DMS 273 treated with DMSO at 0.1 percent for 48 hours (cell line): ENCODE measurements at regions not wholly inside any gene's neighbourhood (a gene's known extent, or its start where the extent isn't known, plus 50 kb on each side); places are given as distances from the start of the nearest gene placed in this dataset.

Source experiments
- DNase-seq: peaks from one replicate; lab custom pipeline; 2025; lab: John Stamatoyannopoulos, UW

GRCh38 chr4:56286763-56287162, 100.5 kb downstream of the AASDH start:
- DNase-seq = no peak

GRCh38 chr4:56283375-56283774, 103.9 kb downstream of the AASDH start:
- DNase-seq = no peak

- no peak for DNase-seq
These were observed 105.3 kb downstream of the AASDH start for GRCh38 chr4:56282004-56282403.

GRCh38 chr4:56276547-56276946, 110.7 kb downstream of the AASDH start:
- DNase-seq = no peak

- DNase-seq = no peak
These were observed 113.9 kb downstream of the AASDH start for GRCh38 chr4:56273391-56273790.

- DNase-seq = no peak
These were observed 114.4 kb downstream of the AASDH start for GRCh38 chr4:56272927-56273326.

- DNase-seq = no peak
These were observed 115.3 kb downstream of the AASDH start for GRCh38 chr4:56272003-56272402.

- no peak for DNase-seq
These were observed 116.2 kb downstream of the AASDH start for GRCh38 chr4:56271131-56271530.

GRCh38 chr4:56267558-56267957, 119.7 kb downstream of the AASDH start:
- DNase-seq = no peak

- DNase-seq = no peak
These were observed 122.4 kb downstream of the AASDH start for GRCh38 chr4:56264873-56265272.

- no peak for DNase-seq
These were observed 126.3 kb downstream of the AASDH start for GRCh38 chr4:56261027-56261426.

GRCh38 chr4:56260320-56260719, 127.0 kb downstream of the AASDH start:
- DNase-seq = no peak

- DNase-seq = no peak
These were observed 127.6 kb downstream of the AASDH start for GRCh38 chr4:56259655-56260054.

GRCh38 chr4:56255820-56256219, 131.5 kb downstream of the AASDH start:
- no peak for DNase-seq

- no peak for DNase-seq
These were observed 133.5 kb downstream of the AASDH start for GRCh38 chr4:56253666-56254305.

- no peak for DNase-seq
These were observed 134.6 kb downstream of the AASDH start for GRCh38 chr4:56252561-56253152.

GRCh38 chr4:56251556-56251955, 135.7 kb downstream of the AASDH start:
- DNase-seq = no peak

GRCh38 chr4:56250776-56251175, 136.5 kb downstream of the AASDH start:
- no peak for DNase-seq

- no peak for DNase-seq
These were observed 139.6 kb downstream of the AASDH start for GRCh38 chr4:56247646-56248045.

GRCh38 chr4:56246233-56246610, 141.1 kb downstream of the AASDH start:
- DNase-seq = no peak

- no peak for DNase-seq
These were observed 141.6 kb downstream of the AASDH start for GRCh38 chr4:56245547-56246232.

- DNase-seq = no peak
These were observed 142.6 kb downstream of the AASDH start for GRCh38 chr4:56244681-56245080.

- no peak for DNase-seq
These were observed 144.2 kb downstream of the AASDH start for GRCh38 chr4:56243107-56243506.

GRCh38 chr4:56241500-56241899, 145.8 kb downstream of the AASDH start:
- no peak for DNase-seq
